HEK293 (cell line): ENCODE measurements at regions not wholly inside any gene's neighbourhood (a gene's known extent, or its start where the extent isn't known, plus 50 kb on each side); places are given as distances from the start of the nearest gene placed in this dataset.

Experiments
- CTCF ChIA-PET: fragments of 350-600 bp; formaldehyde crosslinking; extraction: SDS; loops from one replicate; lab custom pipeline; 2021; ENCODE audit warnings: antibody characterized with exemption; lab: Yijun Ruan, JAX
- POLR2A ChIA-PET: fragments of 300-600 bp; formaldehyde crosslinking; extraction: SDS; loops from one replicate; lab custom pipeline; 2020; ENCODE audit warnings: antibody characterized with exemption, inconsistent platforms; lab: Yijun Ruan, JAX
- H3K27ac ChIP-seq: fragments of 200-500 bp; sonication (Bioruptor generic); 2 replicates; pipeline ENCODE4 v1.5.1; 2014; ENCODE audit warnings: low read depth, low read length, control low read depth, inconsistent platforms; ENCODE audit errors: extremely low read depth
- H3K36me3 ChIP-seq, 2 experiments: fragments of 200-500 bp in 1 of 2; sonication (Bioruptor generic) in 1 of 2; 1 replicate in 1 of 2; 2 replicates in 1 of 2; pipeline ENCODE4 v1.5.1; 2014 to 2017; ENCODE audit warnings: inconsistent platforms in 2 of 2, low read length in 2 of 2; ENCODE audit not compliant: control insufficient read depth in 2 of 2, insufficient read depth in 1 of 2
- H3K4me1 ChIP-seq: fragments of 200-500 bp; sonication (Bioruptor generic); 2 replicates; pipeline ENCODE4 v1.5.1; 2014; ENCODE audit warnings: mild to moderate bottlenecking, low read length, inconsistent platforms; ENCODE audit not compliant: control insufficient read depth, insufficient read depth
- H3K4me3 ChIP-seq: 2 replicates; pipeline ENCODE4 v1.5.1; 2011; ENCODE audit warnings: low read depth, mild to moderate bottlenecking, control low read depth, low read length, moderate library complexity
- H3K9me3 ChIP-seq: fragments of 200-500 bp; sonication (Bioruptor generic); 2 replicates; pipeline ENCODE4 v1.5.1; 2014; ENCODE audit warnings: low read depth, low read length, inconsistent platforms; ENCODE audit not compliant: control insufficient read depth, insufficient read depth
- SP7 ChIP-seq: fragments of 450-650 bp; formaldehyde crosslinking; IDR thresholded peaks from 2 replicates; pipeline ENCODE4 v1.5.1; 2016; ENCODE audit warnings: missing biosample characterization, missing genetic modification characterization
- ZBTB17 ChIP-seq: fragments of 450-650 bp; formaldehyde crosslinking; IDR thresholded peaks from 2 replicates; pipeline ENCODE4 v1.5.1; 2016; ENCODE audit warnings: missing biosample characterization, missing genetic modification characterization
- ZFP41 ChIP-seq: fragments of 450-650 bp; formaldehyde crosslinking; IDR thresholded peaks from 2 replicates; pipeline ENCODE4 v1.5.1; 2016; ENCODE audit warnings: missing biosample characterization, missing genetic modification characterization, borderline replicate concordance
- ZIC2 ChIP-seq: fragments of 450-650 bp; formaldehyde crosslinking; IDR thresholded peaks from 2 replicates; pipeline ENCODE4 v1.5.1; 2016; ENCODE audit warnings: missing biosample characterization, missing genetic modification characterization
- ZNF121 ChIP-seq: fragments of 450-650 bp; formaldehyde crosslinking; IDR thresholded peaks from 2 replicates; pipeline ENCODE4 v1.5.1; 2016; ENCODE audit warnings: missing biosample characterization, missing genetic modification characterization
- ZNF146 ChIP-seq: fragments of 450-650 bp; formaldehyde crosslinking; IDR thresholded peaks from 2 replicates; pipeline ENCODE4 v1.5.1; 2016; ENCODE audit warnings: missing biosample characterization, missing genetic modification characterization
- ZNF157 ChIP-seq: fragments of 450-650 bp; formaldehyde crosslinking; IDR thresholded peaks from 2 replicates; pipeline ENCODE4 v1.5.1; 2016; ENCODE audit warnings: missing biosample characterization, missing genetic modification characterization
- ZNF19 ChIP-seq: fragments of 450-650 bp; formaldehyde crosslinking; IDR thresholded peaks from 2 replicates; pipeline ENCODE4; 2016; ENCODE audit warnings: missing biosample characterization, missing genetic modification characterization, low read depth
- ZNF266 ChIP-seq: fragments of 450-650 bp; formaldehyde crosslinking; IDR thresholded peaks from 2 replicates; pipeline ENCODE4 v1.5.1; 2016; ENCODE audit warnings: missing biosample characterization, missing genetic modification characterization, low read depth
- ZNF37A ChIP-seq: fragments of 450-650 bp; IDR thresholded peaks from 2 replicates; pipeline ENCODE4 v1.5.1; 2018; ENCODE audit warnings: missing biosample characterization, missing genetic modification characterization
- ZNF501 ChIP-seq: fragments of 450-650 bp; formaldehyde crosslinking; IDR thresholded peaks from 2 replicates; pipeline ENCODE4 v1.5.1; 2016; ENCODE audit warnings: missing biosample characterization, missing genetic modification characterization
- ZNF530 ChIP-seq: fragments of 450-650 bp; formaldehyde crosslinking; IDR thresholded peaks from 2 replicates; pipeline ENCODE4 v1.5.1; 2016; ENCODE audit warnings: low read depth, missing biosample characterization, missing genetic modification characterization
- ZNF544 ChIP-seq: fragments of 450-650 bp; formaldehyde crosslinking; IDR thresholded peaks from 2 replicates; pipeline ENCODE4 v1.5.0; 2017; ENCODE audit warnings: missing biosample characterization, missing genetic modification characterization
- ZNF560 ChIP-seq: fragments of 450-650 bp; formaldehyde crosslinking; IDR thresholded peaks from 2 replicates; pipeline ENCODE4 v1.5.1; 2017; ENCODE audit warnings: missing biosample characterization, missing genetic modification characterization, borderline replicate concordance
- ZNF585B ChIP-seq: fragments of 450-650 bp; formaldehyde crosslinking; IDR thresholded peaks from 2 replicates; pipeline ENCODE4 v1.5.1; 2016; ENCODE audit warnings: missing biosample characterization, missing genetic modification characterization
- ZNF596 ChIP-seq: fragments of 450-650 bp; IDR thresholded peaks from 2 replicates; pipeline ENCODE4 v1.5.0; 2018; ENCODE audit warnings: missing biosample characterization, mild to moderate bottlenecking, missing genetic modification characterization, moderate library complexity
- ZNF660 ChIP-seq: fragments of 450-650 bp; IDR thresholded peaks from 2 replicates; pipeline ENCODE4 v1.5.1; 2018; ENCODE audit warnings: missing biosample characterization, mild to moderate bottlenecking, missing genetic modification characterization
- ZSCAN4 ChIP-seq: fragments of 450-650 bp; formaldehyde crosslinking; IDR thresholded peaks from 2 replicates; pipeline ENCODE4 v1.5.1; 2017; ENCODE audit warnings: missing biosample characterization, missing genetic modification characterization
- TF ChIP-seq, protein P1 (sequence below): fragments of 450-650 bp; formaldehyde crosslinking; IDR thresholded peaks from 2 replicates; pipeline ENCODE4 v1.5.1; 2016; ENCODE audit warnings: missing biosample characterization, missing genetic modification characterization
- TF ChIP-seq, protein P2 (sequence below): fragments of 450-650 bp; IDR thresholded peaks from 2 replicates; pipeline ENCODE4 v1.5.1; 2018; ENCODE audit warnings: missing biosample characterization, missing genetic modification characterization

DNA sequence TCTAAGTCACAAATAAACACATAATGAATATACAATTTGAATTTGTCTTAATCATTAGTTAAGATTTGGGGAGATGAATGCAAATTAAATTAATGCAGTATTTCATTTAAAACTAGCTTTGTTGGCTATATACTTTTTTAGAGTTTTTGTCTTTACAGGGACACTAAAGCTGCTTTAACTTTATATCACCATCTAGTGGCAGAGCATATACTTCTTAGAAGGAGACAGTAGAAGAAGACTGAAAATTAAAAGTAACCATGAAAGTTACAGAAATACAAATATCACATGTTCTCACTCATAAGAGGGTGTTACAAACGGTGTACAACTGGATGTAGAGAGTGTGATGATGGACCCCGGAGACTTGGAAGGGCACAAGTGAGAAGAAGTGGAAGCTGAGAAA lies 268.3 kb upstream of the NETO1 start:
- H3K9me3 ChIP-seq, result no peaks in the 10 kb centered on the region
- H3K4me3 ChIP-seq, result no peak overlapping the region
- POLR2A ChIA-PET, result no interaction called here
- TF ChIP-seq SP7 (no peak), ZNF544 (tag by site-specific recombination) (no peak), ZNF157 (no peak), ZNF560 (tag by site-specific recombination) (no peak), ZNF37A (tag by site-specific recombination) (no peak), ZFP41 (tag by site-specific recombination) (no peak), ZNF530 (no peak)
- TF ChIP-seq, protein P1, sequence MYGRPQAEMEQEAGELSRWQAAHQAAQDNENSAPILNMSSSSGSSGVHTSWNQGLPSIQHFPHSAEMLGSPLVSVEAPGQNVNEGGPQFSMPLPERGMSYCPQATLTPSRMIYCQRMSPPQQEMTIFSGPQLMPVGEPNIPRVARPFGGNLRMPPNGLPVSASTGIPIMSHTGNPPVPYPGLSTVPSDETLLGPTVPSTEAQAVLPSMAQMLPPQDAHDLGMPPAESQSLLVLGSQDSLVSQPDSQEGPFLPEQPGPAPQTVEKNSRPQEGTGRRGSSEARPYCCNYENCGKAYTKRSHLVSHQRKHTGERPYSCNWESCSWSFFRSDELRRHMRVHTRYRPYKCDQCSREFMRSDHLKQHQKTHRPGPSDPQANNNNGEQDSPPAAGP, result no peak
- TF ChIP-seq, protein P2, sequence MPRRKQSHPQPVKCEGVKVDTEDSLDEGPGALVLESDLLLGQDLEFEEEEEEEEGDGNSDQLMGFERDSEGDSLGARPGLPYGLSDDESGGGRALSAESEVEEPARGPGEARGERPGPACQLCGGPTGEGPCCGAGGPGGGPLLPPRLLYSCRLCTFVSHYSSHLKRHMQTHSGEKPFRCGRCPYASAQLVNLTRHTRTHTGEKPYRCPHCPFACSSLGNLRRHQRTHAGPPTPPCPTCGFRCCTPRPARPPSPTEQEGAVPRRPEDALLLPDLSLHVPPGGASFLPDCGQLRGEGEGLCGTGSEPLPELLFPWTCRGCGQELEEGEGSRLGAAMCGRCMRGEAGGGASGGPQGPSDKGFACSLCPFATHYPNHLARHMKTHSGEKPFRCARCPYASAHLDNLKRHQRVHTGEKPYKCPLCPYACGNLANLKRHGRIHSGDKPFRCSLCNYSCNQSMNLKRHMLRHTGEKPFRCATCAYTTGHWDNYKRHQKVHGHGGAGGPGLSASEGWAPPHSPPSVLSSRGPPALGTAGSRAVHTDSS (tag by site-specific recombination), result no peak
- no peaks in the 10 kb centered on the region for H3K36me3 ChIP-seq
- H3K27ac ChIP-seq, result no peak overlapping the region
- CTCF ChIA-PET, result interaction anchor here (0.8 to 1.2 kb wide), 3 partner anchors 373 to 1207 kb away, joined by 3 to 7 read pairs (median 4); no protein-coding TSS in a partner anchor
- H3K4me1 ChIP-seq, result no peaks in the 10 kb centered on the region

DNA sequence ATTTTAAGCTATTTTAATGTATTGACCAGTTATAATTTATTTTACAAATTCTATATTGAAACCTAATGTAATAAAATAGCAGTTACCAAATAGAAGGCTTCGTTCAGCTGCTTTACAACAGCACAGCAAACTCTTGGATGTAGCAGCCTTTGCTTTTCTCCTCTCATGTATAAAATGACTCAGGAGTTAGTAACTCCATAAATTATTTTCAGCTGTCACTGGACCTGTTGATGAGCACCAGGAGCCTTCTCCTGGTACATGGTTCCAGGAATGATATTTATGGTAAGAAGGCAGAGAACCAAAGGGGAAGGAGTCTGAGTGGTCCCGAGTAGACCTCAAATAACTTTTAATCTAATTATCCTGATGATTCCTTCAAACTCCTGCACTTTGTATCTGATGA lies 256.4 kb upstream of the NETO1 start:
- Histone ChIP-seq H3K4me1 (no peaks in the 10 kb centered on the region), H3K4me3 (no peak overlapping the region), H3K9me3 (no peaks in the 10 kb centered on the region), H3K27ac (no peak overlapping the region), H3K36me3 (no peaks in the 10 kb centered on the region)
- POLR2A ChIA-PET, result no interaction called here
- TF ChIP-seq ZNF19, result no peak
- CTCF ChIA-PET, result no interaction called here

DNA sequence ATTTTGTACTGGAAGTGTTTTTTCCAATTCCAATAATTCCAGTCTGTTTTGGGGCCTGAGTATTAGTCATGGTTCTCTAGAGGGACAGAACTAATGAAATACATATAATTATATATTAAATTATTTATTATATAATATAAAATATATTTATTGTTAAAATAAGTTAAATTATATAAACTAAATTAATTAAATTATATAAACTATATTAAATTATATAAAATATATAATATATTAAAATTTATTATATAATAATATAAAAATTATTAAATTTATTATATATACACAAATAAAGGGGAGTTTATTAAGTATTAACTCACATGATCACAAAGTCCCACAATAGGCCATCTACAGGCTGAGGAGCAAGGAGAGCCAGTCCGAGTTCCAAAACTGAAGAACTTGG lies 253.4 kb upstream of the NETO1 start:
- Histone ChIP-seq H3K4me3 (no peak overlapping the region), H3K4me1 (no peaks in the 10 kb centered on the region), H3K27ac (no peak overlapping the region), H3K9me3 (no peaks in the 10 kb centered on the region), H3K36me3 (no peaks in the 10 kb centered on the region)
- no peak for TF ChIP-seq ZNF266 (tag by site-specific recombination)
- no peak for TF ChIP-seq ZSCAN4
- no peak for TF ChIP-seq ZNF146 (tag by site-specific recombination)
- TF ChIP-seq, protein P2 (tag by site-specific recombination), result no peak
- no peak for TF ChIP-seq ZNF585B
- TF ChIP-seq ZIC2 (tag by site-specific recombination), result no peak
- TF ChIP-seq ZNF501 (tag by site-specific recombination), result no peak
- no peak for TF ChIP-seq ZBTB17 (tag by site-specific recombination)
- TF ChIP-seq ZNF121, result no peak
- TF ChIP-seq ZNF596, result no peak
- no peak for TF ChIP-seq ZNF660 (tag by site-specific recombination)
- CTCF ChIA-PET, result no interaction called here
- POLR2A ChIA-PET, result no interaction called here
